Pancreas (tissue), 10 donors: ENCODE measurements at regions not wholly inside any gene's neighbourhood (a gene's known extent, or its start where the extent isn't known, plus 50 kb on each side); places are given as distances from the start of the nearest gene placed in this dataset.
A peak's percentile ranks its signal among the peaks of the same experiment; 100 is the strongest.
"Not testable (repeated sequence)": the region's sequence is repeated elsewhere in the genome, so short reads cannot be mapped to it uniquely, and the experiment has no call there.

Experiments used
- ATAC-seq, 4 donors: fragments of 200-7000 bp; cut with Tn5 transposase; one replicate each; pipeline versions ENCODE4 v1.8.0 to v1.9.1; 2020; ENCODE audit warnings: mild to moderate bottlenecking in 4 of 4, moderate library complexity in 4 of 4
- DNase-seq, 6 donors: peaks; one replicate each; pipeline ENCODE4 v3.0.0-alpha.2; 2020
- FAIRE-seq: peaks from 2 replicates; lab custom pipeline; 2012; peaks lifted over from hg19 to GRCh38; lab: Jason Lieb, UNC
- H3K27ac ChIP-seq, 4 donors: fragments of 200-600 bp; sonication (generic); 1 replicate in 3 of 4; 2 replicates in 1 of 4; pipeline versions ENCODE4 v1.5.0 to v1.8.0; 2020
- H3K27me3 ChIP-seq, 4 donors: fragments of 200-600 bp; one replicate each; pipeline ENCODE4 v1.8.0; 2021
- H3K36me3 ChIP-seq, 3 donors: fragments of 200-600 bp; sonication (generic) in 1 of 3; one replicate each; pipeline versions ENCODE4 v1.5.0 to v1.8.0; 2020 to 2021
- H3K4me1 ChIP-seq, 3 donors: fragments of 200-600 bp; one replicate each; pipeline ENCODE4 v1.8.0; 2021
- H3K4me3 ChIP-seq, 4 donors: fragments of 200-600 bp; sonication (generic) in 2 of 4; one replicate each; pipeline versions ENCODE4 v1.5.0 to v1.8.0; 2020 to 2021
- H3K9me3 ChIP-seq, 4 donors: fragments of 200-600 bp; one replicate each; pipeline ENCODE4 v1.8.0; 2021
- WGBS, 2 donors: extraction: QIAGEN DNeasy Blood & Tissue Kit; methylation state at CpG; one replicate each; pipeline ENCODE4 v1.1.7; 2013; 5-methylcytosine and 5-hydroxymethylcytosine counted together
- intact Hi-C, 3 donors: fragments of 100-400 bp; cut with DNase I; formaldehyde crosslinking; loops; one replicate each; pipeline versions ENCODE4 v1.11.1 to v1.14.2; 2022
- TF ChIP-seq, protein P1 (sequence below), 4 donors: fragments of 200-600 bp; sonication (generic) in 3 of 4; IDR thresholded peaks; one replicate each; pipeline versions ENCODE4 v1.5.0 to v1.8.0; 2021; ENCODE audit warnings: antibody characterized with exemption in 4 of 4
- donor health status: healthy with polysubstance abuse.
- donor health status: DM: no; HTN: no; CAD: no; lungs with moderate emphysema.
- donor health status: DM: no; HTN: no; CAD: no.
- donor health status: control.
- donor health status: control.
- donor health status: Bipolar disorder and iron deficiency.
- donor health status: DM: yes; HTN: yes; CAD: no.
- donor health status: DM: no; HTN: no; CAD: no.
- donor health status: DM: no; HTN: no; CAD: no.
- donor health status: DM: yes; HTN: yes; CAD: no.

DNA sequence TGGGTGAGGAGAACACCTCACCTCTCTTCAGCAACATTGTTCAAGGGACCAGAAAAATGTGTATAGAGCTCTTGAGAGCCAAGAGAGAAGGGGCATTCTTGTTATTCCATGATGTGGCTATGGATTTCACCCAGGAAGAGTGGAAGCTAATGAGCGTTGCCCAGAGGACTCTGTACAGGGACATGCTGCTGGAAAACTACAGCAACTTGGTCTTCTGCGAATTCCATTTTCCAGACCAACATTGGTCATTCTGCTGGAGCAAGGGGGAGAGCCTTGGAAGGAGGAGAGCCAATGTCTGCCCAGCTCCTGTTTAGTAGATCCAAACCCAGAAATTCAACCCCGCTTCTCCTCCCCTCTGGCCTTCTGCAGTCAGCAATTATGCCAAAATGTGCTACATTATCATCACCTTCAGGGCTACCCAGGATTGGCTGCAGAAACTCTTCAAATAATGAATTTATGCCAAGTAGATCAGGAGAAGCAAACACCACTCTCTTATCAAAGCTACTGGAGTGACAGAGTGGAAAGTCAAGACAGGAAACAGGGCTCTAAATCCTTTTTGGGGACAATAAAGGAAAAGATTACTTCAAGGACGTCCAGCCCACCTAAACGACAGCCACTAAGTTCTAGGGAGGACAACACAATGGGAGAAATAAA is 707.5 kb upstream of the LUZP2 start:
- no peaks in the 10 kb centered on the region for H3K27me3 ChIP-seq
- ATAC-seq (peak; percentile 88 to 94 (median 91)), FAIRE-seq (no peak), DNase-seq (peak in 2 of 6 donors; percentile 10 to 17)
- 29 to 37% methylated on average over 5 of the region's 5 CpGs for WGBS, 2 donors
- H3K27ac ChIP-seq = peak overlapping the region in 3 of 4 donors; percentile 13 to 60 (median 19)
- no peaks in the 10 kb centered on the region for H3K9me3 ChIP-seq
- intact Hi-C loops = no loop called here
- no peaks in the 10 kb centered on the region for H3K36me3 ChIP-seq
- no peak overlapping the region for H3K4me3 ChIP-seq
- peaks cover 7 to 10% (median 10%) of the 10 kb centered on the region in 3 donors for H3K4me1 ChIP-seq
- TF ChIP-seq, protein P1, sequence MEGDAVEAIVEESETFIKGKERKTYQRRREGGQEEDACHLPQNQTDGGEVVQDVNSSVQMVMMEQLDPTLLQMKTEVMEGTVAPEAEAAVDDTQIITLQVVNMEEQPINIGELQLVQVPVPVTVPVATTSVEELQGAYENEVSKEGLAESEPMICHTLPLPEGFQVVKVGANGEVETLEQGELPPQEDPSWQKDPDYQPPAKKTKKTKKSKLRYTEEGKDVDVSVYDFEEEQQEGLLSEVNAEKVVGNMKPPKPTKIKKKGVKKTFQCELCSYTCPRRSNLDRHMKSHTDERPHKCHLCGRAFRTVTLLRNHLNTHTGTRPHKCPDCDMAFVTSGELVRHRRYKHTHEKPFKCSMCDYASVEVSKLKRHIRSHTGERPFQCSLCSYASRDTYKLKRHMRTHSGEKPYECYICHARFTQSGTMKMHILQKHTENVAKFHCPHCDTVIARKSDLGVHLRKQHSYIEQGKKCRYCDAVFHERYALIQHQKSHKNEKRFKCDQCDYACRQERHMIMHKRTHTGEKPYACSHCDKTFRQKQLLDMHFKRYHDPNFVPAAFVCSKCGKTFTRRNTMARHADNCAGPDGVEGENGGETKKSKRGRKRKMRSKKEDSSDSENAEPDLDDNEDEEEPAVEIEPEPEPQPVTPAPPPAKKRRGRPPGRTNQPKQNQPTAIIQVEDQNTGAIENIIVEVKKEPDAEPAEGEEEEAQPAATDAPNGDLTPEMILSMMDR (IDR thresholded peaks at IDR 0.05) = no peak

DNA sequence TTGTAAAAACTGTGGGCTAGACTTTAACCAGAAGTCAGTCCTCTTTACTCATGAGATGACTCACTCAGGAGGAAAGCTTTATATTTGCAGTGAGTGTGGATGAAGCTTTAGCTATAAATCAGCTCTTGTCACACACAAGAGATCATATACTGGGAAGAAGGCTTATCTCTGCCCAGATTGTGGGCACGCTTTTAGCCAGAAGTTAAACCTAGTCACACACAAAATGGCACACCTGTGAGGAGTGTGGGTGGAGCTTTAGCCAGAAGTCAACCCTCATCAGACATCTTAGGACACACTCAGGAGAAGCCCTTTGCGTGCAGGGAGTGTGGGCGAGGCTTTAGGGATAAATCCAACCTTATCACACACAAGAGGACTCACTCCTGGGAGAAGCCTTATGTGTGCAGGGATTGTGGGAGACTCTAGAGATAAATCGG is 706.9 kb upstream of the LUZP2 start:
- FAIRE-seq (no peak), DNase-seq (no peak), ATAC-seq (peak; percentile 64 to 74 (median 68))
- Histone ChIP-seq H3K27ac (peak overlapping the region in 3 of 4 donors; percentile 13 to 60 (median 19)), H3K9me3 (no peaks in the 10 kb centered on the region), H3K4me3 (no peak overlapping the region), H3K36me3 (no peaks in the 10 kb centered on the region), H3K4me1 (peaks cover 7 to 10% (median 10%) of the 10 kb centered on the region in 3 donors), H3K27me3 (no peaks in the 10 kb centered on the region)
- TF ChIP-seq, protein P1 (IDR thresholded peaks at IDR 0.05) = no peak
- intact Hi-C loops = no loop called here
- 57 to 58% methylated on average over 4 of the region's 4 CpGs for WGBS, 2 donors

DNA sequence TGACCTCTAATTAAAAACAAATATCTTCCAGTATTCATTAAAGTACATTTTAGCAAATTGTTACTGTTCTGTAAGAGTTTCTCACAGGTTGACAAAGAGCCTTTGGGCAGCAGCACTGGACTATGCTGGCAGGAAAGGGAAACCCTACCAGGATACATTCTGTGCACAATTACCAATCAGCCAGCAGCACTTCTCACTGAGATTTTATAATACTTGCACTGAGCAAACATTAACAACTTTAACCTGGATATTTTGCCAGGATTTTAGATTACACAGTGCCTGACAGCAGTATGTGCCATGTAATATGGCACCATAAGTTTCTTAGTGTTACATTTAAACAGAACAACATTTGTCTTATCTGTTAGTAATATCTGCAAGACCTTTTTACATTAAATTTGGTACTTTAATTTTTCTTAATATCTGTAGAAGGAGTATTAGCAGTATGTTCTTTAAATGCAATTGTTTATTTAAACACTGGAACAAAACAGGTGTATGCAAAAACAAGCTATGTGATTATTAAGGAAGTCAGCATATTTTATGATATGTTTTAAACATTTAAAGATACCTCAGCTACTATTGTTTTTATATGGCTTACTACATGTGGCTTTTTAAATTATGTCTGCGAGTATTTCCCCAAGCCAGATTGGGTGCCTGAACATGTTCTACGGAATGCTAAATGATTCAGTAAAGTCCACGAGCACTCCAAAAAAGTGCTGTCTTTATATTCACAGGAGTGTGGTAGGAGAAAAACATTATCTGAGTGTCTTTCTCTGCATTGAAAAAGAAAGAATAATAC is 699.0 kb upstream of the LUZP2 start:
- DNase-seq (no peak), FAIRE-seq (no peak), ATAC-seq (peak; percentile 72 to 88 (median 80))
- WGBS, 2 donors = 81 to 83% methylated on average over 3 of the region's 3 CpGs
- Histone ChIP-seq H3K4me3 (no peak overlapping the region), H3K27ac (no peak overlapping the region), H3K4me1 (peaks cover 0 to 10% (median 0%) of the 10 kb centered on the region in 3 donors), H3K9me3 (no peaks in the 10 kb centered on the region), H3K36me3 (no peaks in the 10 kb centered on the region), H3K27me3 (no peaks in the 10 kb centered on the region)
- intact Hi-C loops = no loop called here
- TF ChIP-seq, protein P1 (IDR thresholded peaks at IDR 0.05) = no peak

DNA sequence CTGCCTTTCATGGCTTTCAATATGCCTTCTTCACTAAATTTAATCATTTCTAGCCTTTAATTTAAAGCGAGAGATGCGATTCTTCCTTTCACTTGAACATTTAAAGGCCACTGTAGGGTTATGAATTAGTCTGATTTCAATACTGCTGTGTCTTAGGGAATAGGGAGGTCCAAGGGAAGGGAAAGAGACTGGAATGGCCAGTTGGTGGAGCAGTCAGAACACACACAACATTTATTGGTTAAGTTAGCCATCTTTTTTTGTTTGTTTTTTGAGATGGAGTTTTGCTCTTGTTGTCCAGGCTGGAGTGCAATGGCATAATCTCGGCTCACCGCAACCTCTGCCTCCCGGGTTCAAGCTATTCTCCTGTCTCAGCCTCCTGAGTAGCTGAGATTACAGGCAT is 662.5 kb upstream of the LUZP2 start:
- H3K27ac ChIP-seq, H3K27me3 ChIP-seq, H3K4me1 ChIP-seq, ATAC-seq, H3K9me3 ChIP-seq, intact Hi-C loops, H3K36me3 ChIP-seq, H3K4me3 ChIP-seq, DNase-seq, FAIRE-seq: not testable (repeated sequence)
- 88 to 96% methylated on average over 5 of the region's 5 CpGs for WGBS, 2 donors

DNA sequence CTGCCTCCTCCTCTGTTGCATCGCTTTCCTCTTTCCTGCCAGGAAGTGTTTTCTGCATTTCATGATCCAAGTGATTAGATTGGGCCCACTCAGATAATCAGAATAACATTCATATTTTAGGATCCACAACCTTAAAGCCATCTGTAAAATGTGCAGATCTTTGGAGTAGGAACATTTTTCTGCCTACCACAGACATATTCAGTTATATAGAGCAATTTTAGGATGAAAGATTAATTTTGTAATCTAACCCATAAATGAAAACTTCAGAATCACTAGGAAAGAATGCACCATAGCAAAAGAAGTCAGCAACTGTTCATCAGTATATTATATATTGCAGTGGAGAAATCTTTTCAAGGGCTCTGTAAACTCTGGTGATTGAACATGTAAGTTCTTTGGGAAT is 659.9 kb upstream of the LUZP2 start:
- no peaks in the 10 kb centered on the region for H3K36me3 ChIP-seq
- FAIRE-seq (no peak), ATAC-seq (no peak), DNase-seq (no peak)
- TF ChIP-seq, protein P1 (IDR thresholded peaks at IDR 0.05) = no peak
- no peaks in the 10 kb centered on the region for H3K27me3 ChIP-seq
- 86 to 96% methylated on average over 1 of the region's 1 CpG for WGBS, 2 donors
- no peak overlapping the region for H3K4me3 ChIP-seq
- H3K4me1 ChIP-seq = no peaks in the 10 kb centered on the region
- intact Hi-C loops = no loop called here
- H3K27ac ChIP-seq = no peak overlapping the region
- H3K9me3 ChIP-seq = no peaks in the 10 kb centered on the region
